Renal cortex interstitium (tissue), 11 donors: ENCODE measurements at regions not wholly inside any gene's neighbourhood (a gene's known extent, or its start where the extent isn't known, plus 50 kb on each side); places are given as distances from the start of the nearest gene placed in this dataset.
A peak's percentile ranks its signal among the peaks of the same experiment; 100 is the strongest.

ENCODE experiments used
- DNase-seq, 11 donors: peaks; one replicate each; pipeline ENCODE4 v3.0.0-alpha.2; 2013; ENCODE audit warnings: low read depth in 9 of 11, low spot score in 4 of 11; ENCODE audit errors: extremely low read depth in 1 of 11

GRCh38 chr15:100775581-100776185 lies 103.9 kb upstream of the ALDH1A3 start:
- DNase-seq, result no peak

GRCh38 chr15:100777821-100778220 lies 101.8 kb upstream of the ALDH1A3 start:
- no peak for DNase-seq

GRCh38 chr15:100778831-100779288 lies 100.8 kb upstream of the ALDH1A3 start:
- DNase-seq, result peak in 1 of 11 donors; percentile 32

- DNase-seq, result no peak
These were observed 100.1 kb upstream of the ALDH1A3 start for GRCh38 chr15:100779331-100780207.

- DNase-seq, result no peak
These were observed 99.3 kb upstream of the ALDH1A3 start for GRCh38 chr15:100780208-100780800.

GRCh38 chr15:100781061-100781960 lies 98.3 kb upstream of the ALDH1A3 start:
- no peak for DNase-seq

- DNase-seq, result no peak
These were observed 97.6 kb upstream of the ALDH1A3 start for GRCh38 chr15:100781961-100782530.

GRCh38 chr15:100783291-100783690 lies 96.3 kb upstream of the ALDH1A3 start:
- no peak for DNase-seq

- no peak for DNase-seq
These were observed 95.7 kb upstream of the ALDH1A3 start for GRCh38 chr15:100783760-100784492.

- DNase-seq, result no peak
These were observed 95.0 kb upstream of the ALDH1A3 start for GRCh38 chr15:100784493-100785180.

- DNase-seq, result no peak
These were observed 94.2 kb upstream of the ALDH1A3 start for GRCh38 chr15:100785181-100786138.

GRCh38 chr15:100786139-100786531 lies 93.5 kb upstream of the ALDH1A3 start:
- no peak for DNase-seq

GRCh38 chr15:100786901-100787566 lies 92.6 kb upstream of the ALDH1A3 start:
- no peak for DNase-seq

GRCh38 chr15:100787567-100788417 lies 91.8 kb upstream of the ALDH1A3 start:
- DNase-seq, result no peak

GRCh38 chr15:100788418-100789105 lies 91.1 kb upstream of the ALDH1A3 start:
- no peak for DNase-seq
